Kidney epithelial cell (primary cell): ENCODE measurements at regions not wholly inside any gene's neighbourhood (a gene's known extent, or its start where the extent isn't known, plus 50 kb on each side); places are given as distances from the start of the nearest gene placed in this dataset.

ENCODE experiments used
- DNase-seq: peaks from one replicate; pipeline ENCODE4 v3.0.0-alpha.2; 2010; ENCODE audit warnings: low read depth
- H3K27me3 ChIP-seq: 2 replicates; pipeline ENCODE4 v1.6.0; 2011; ENCODE audit warnings: low read length; ENCODE audit not compliant: control insufficient read depth, insufficient read depth
- H3K36me3 ChIP-seq: 2 replicates; pipeline ENCODE4 v1.5.1; 2011; ENCODE audit warnings: low read length; ENCODE audit not compliant: control insufficient read depth, insufficient read depth
- H3K4me3 ChIP-seq: 2 replicates; pipeline ENCODE4 v1.5.1; 2011; ENCODE audit warnings: low read depth, mild to moderate bottlenecking, control low read depth, low read length
- TF ChIP-seq, protein P1 (sequence below): IDR thresholded peaks from 2 replicates; pipeline ENCODE4 v1.5.1; 2011; ENCODE audit warnings: mild to moderate bottlenecking, moderate library complexity, low read length, control low read depth, inconsistent platforms; ENCODE audit not compliant: insufficient read depth, poor library complexity, severe bottlenecking

DNA sequence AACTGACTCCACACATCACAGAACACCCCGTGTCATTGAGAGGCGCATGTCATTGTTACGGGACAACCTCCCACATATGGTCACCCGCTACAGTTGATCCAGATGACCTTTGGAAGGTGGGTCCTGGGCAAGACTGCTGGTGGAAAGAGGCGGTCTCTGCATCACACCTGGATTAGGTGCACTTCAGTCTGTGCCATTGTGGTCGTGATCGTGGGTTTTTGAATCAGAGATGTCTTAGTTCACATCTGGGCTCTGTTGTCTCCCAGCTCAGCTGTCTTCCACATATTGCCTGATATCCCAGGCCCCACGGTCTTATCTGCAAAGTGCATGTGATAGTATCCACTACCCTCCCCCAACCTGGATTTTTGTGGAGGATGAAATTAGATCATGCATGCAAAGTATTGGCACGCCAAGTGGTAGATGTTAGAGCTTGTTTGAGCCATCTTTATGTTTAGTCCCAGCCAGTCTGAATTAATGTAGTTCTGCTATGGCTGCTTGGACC lies 208.7 kb upstream of the FOXN3 start:
- TF ChIP-seq, protein P1, sequence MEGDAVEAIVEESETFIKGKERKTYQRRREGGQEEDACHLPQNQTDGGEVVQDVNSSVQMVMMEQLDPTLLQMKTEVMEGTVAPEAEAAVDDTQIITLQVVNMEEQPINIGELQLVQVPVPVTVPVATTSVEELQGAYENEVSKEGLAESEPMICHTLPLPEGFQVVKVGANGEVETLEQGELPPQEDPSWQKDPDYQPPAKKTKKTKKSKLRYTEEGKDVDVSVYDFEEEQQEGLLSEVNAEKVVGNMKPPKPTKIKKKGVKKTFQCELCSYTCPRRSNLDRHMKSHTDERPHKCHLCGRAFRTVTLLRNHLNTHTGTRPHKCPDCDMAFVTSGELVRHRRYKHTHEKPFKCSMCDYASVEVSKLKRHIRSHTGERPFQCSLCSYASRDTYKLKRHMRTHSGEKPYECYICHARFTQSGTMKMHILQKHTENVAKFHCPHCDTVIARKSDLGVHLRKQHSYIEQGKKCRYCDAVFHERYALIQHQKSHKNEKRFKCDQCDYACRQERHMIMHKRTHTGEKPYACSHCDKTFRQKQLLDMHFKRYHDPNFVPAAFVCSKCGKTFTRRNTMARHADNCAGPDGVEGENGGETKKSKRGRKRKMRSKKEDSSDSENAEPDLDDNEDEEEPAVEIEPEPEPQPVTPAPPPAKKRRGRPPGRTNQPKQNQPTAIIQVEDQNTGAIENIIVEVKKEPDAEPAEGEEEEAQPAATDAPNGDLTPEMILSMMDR, result no peak
- Histone ChIP-seq H3K27me3 (no peaks in the 10 kb centered on the region), H3K36me3 (no peaks in the 10 kb centered on the region), H3K4me3 (no peak overlapping the region)
- DNase-seq, result no peak

DNA sequence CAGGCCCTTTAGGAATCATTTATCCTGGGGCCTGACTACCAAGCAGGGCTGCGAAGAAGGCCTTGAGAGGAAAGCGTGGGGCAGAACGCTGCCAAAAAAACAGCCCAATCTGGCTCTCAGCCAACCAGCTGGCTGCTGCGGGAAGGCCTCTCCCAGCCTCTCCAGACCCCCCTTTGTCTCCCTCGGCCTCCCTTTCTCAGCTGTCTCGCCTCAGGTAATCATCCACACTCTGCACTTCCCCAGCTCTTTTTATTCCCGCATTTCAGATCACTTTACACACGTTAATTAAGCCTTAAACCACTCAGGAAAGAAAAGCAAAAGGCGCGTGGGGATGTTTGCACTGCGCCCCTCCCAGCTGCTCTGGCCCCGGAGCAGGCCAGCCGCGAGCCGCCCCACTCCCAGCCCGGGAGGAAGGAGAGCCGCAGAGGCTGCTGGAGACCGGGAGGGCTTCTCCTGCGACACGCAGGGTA lies 208.2 kb upstream of the FOXN3 start:
- TF ChIP-seq, protein P1, result no peak
- no peak for DNase-seq

DNA sequence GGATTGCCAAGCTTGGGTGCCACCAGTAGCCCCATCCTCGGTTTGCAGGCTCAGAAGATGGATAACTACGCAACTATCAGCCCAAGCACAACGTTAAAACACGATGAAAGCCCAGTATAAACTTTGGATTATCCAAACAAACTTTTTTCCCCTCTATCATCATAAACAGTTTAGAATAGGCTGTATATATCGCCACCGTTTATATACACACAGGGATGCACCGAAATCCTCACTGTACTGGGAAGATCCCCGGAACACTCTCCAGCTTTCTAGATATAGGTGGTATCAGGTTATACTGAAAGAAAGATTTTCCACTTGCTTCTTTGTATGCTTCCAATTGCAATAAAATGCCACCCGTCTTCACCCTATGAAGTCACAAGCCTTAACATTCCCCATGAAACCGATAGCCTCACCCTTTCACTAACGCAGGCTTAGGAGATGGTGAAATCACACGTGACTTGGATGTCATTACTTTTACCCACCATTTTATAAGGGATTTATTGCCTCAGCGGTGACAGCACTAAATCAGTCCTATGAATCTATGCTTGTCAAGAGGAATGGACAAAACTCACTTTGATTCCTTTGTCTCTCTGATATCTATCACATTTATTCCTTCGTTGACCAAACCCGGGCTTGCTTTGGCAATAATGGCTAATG lies 207.6 kb upstream of the FOXN3 start:
- Histone ChIP-seq H3K27me3 (no peaks in the 10 kb centered on the region), H3K4me3 (no peak overlapping the region), H3K36me3 (no peaks in the 10 kb centered on the region)
- no peak for DNase-seq
- TF ChIP-seq, protein P1, result no peak

More for the DNA sequence above, 208.2 kb upstream of the FOXN3 start:
- Histone ChIP-seq H3K36me3 (no peaks in the 10 kb centered on the region), H3K4me3 (no peak overlapping the region), H3K27me3 (no peaks in the 10 kb centered on the region)

DNA sequence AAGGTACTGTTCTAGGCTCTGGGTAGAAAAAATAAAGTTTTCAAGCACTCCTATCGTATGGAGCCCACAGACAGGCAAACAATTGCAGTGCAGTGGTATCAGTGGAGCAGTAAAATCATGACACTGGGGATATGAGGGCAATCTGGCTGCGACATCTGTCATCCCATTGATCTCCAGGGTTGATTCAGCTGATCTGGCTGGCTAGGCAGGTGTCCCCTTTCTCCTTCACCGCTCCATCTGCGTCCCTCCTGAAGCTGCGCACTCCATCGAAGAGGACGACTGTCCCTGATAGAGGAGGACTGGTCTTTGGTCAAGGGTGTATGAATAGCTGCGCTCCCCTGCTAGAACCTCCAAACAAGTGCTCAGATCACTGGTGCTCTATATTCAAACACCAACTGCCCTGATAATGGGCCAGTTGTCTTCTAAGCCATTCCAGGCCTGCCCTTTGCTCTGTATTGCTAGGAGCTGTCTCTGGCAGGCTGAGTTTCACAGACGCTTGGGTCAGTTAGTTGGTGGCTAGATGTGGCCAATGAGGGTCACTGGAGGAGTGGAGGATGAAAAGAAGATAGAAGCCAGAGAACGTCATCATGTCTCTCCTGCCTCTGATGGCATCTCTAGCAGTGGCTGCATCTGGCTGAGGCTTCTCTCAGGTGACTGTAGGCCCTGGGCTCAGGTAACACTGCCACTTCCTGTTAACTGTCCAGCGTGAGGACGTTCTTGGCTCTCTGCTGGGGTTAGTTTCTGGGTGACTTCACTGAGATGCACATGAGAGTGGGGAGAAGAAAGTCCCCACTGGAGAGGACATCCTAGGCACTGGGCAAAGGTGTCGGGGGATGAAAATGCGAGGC lies 205.0 kb upstream of the FOXN3 start:
- H3K27me3 ChIP-seq, result no peaks in the 10 kb centered on the region
- TF ChIP-seq, protein P1, result no peak
- no peak overlapping the region for H3K4me3 ChIP-seq
- DNase-seq, result no peak
- no peaks in the 10 kb centered on the region for H3K36me3 ChIP-seq

DNA sequence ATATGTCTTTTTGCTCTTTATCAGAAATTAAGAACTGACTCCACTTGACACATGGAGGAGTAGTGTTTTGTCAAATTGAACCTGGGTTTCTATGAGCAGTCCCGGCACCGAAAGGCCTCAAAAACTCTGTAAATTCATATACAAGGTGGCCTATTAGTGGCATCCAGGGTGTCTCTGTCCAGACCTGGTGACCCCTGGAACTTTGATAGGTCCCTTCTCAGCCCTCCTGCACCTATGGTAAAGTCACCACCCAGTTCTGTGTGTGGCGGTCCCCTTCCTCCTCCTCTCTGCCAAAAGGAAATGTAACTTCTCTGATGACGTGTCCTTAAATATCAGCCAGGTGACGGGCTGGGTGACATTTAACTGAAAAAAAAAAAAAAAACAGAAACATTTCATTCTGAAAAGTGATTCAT lies 204.0 kb upstream of the FOXN3 start:
- Histone ChIP-seq H3K4me3 (no peak overlapping the region), H3K36me3 (no peaks in the 10 kb centered on the region), H3K27me3 (no peaks in the 10 kb centered on the region)
- no peak for DNase-seq
- TF ChIP-seq, protein P1, result no peak
